MCF 10A (cell line): ENCODE measurements at regions not wholly inside any gene's neighbourhood (a gene's known extent, or its start where the extent isn't known, plus 50 kb on each side); places are given as distances from the start of the nearest gene placed in this dataset.

Experiments used
- BruUV-seq: library from RNA; stranded (reverse); fragments of 400-500 nt; replicated peaks from 2 replicates; lab custom pipeline; 2021; lab: Mats Ljungman, UMichigan
- CTCF ChIA-PET: fragments of 300-600 bp; sonication (Branson Sonifier 250); formaldehyde crosslinking; extraction: SDS; loops from one replicate; lab custom pipeline; 2021; ENCODE audit warnings: antibody characterized with exemption, inconsistent platforms; lab: Yijun Ruan, JAX
- POLR2A ChIA-PET: fragments of 300-600, 350-650 bp; sonication (Branson Sonifier 250); formaldehyde crosslinking; extraction: SDS; loops from one replicate; lab custom pipeline; 2020; ENCODE audit warnings: antibody characterized with exemption, inconsistent platforms; lab: Yijun Ruan, JAX
- DNase-seq: peaks from one replicate; pipeline ENCODE4 v3.0.0-alpha.2; 2018; ENCODE audit not compliant: unreplicated experiment
- H3K27ac Mint-ChIP-seq: one replicate; pipeline ENCODE4 v1.8.0; 2022; ENCODE audit warnings: mild to moderate bottlenecking, low read depth, mixed read lengths; ENCODE audit not compliant: unreplicated experiment
- H3K27me3 Mint-ChIP-seq: one replicate; pipeline ENCODE4 v1.8.0; 2022; ENCODE audit warnings: mixed read lengths; ENCODE audit not compliant: insufficient read depth, unreplicated experiment
- H3K36me3 Mint-ChIP-seq: one replicate; pipeline ENCODE4 v1.8.0; 2022; ENCODE audit warnings: mild to moderate bottlenecking, moderate library complexity, mixed read lengths; ENCODE audit not compliant: insufficient read depth, unreplicated experiment
- H3K4me1 Mint-ChIP-seq: one replicate; pipeline ENCODE4 v1.8.0; 2022; ENCODE audit warnings: mixed read lengths; ENCODE audit not compliant: insufficient read depth, unreplicated experiment
- H3K4me3 Mint-ChIP-seq: one replicate; pipeline ENCODE4 v1.8.0; 2022; ENCODE audit warnings: mild to moderate bottlenecking, moderate library complexity, mixed read lengths; ENCODE audit not compliant: unreplicated experiment
- H3K9me3 Mint-ChIP-seq: one replicate; pipeline ENCODE4 v1.8.0; 2022; ENCODE audit warnings: mixed read lengths; ENCODE audit not compliant: unreplicated experiment
- CTCF ChIP-seq: fragments of 200-600 bp; IDR thresholded peaks from one replicate; pipeline ENCODE4 v1.8.0; 2022; ENCODE audit warnings: antibody characterized with exemption, mild to moderate bottlenecking; ENCODE audit not compliant: unreplicated experiment
- intact Hi-C: fragments of 100-400 bp; cut with micrococcal nuclease; formaldehyde crosslinking; loops from 2 replicates; pipeline ENCODE4 v1.14.1; 2022

DNA sequence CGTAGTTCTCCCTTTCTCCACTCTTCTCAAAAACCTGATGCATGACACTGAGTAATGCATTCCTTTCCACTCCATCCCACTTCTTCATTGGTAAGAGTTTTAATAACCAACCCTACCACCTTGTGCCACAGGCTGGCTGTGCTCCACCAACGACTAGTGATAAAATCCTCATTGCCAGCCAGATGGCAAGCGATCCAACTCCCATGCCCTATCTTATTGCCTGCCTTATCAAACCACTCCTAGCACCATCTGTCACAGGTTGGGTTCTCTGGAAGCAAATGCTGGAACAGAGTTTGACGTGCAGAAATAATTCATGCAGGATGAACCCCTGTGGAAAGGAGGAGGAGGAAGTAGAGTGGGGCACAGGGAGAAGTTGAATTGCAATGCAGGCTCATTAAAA lies 99.5 kb downstream of the CHD9NB start:
- no peaks in the 10 kb centered on the region for H3K9me3 Mint-ChIP-seq
- no peak for TF ChIP-seq CTCF
- DNase-seq = no peak
- BruUV-seq = no TSS peak
- ChIA-PET CTCF (interaction anchor here (0.5 kb wide), 1 partner anchor 669 kb away, joined by 5 read pairs; no protein-coding TSS in a partner anchor), POLR2A (no interaction called here)
- no peak overlapping the region for H3K27ac Mint-ChIP-seq
- H3K4me1 Mint-ChIP-seq = no peaks in the 10 kb centered on the region
- no peaks in the 10 kb centered on the region for H3K36me3 Mint-ChIP-seq
- peaks cover 32% of the 10 kb centered on the region for H3K27me3 Mint-ChIP-seq
- H3K4me3 Mint-ChIP-seq = no peak overlapping the region
- intact Hi-C loops = no loop called here

GRCh38 chr16:52948946-52949345 lies 103.8 kb downstream of the CHD9NB start:
- no TSS peak for BruUV-seq
- Mint-ChIP-seq H3K27ac (no peak overlapping the region), H3K4me3 (no peak overlapping the region), H3K9me3 (no peaks in the 10 kb centered on the region), H3K36me3 (no peaks in the 10 kb centered on the region), H3K27me3 (peaks cover 32% of the 10 kb centered on the region), H3K4me1 (no peaks in the 10 kb centered on the region)
- DNase-seq = no peak
- no peak for TF ChIP-seq CTCF
- POLR2A ChIA-PET = no interaction called here
- intact Hi-C loops = no loop called here
- CTCF ChIA-PET = no interaction called here

DNA sequence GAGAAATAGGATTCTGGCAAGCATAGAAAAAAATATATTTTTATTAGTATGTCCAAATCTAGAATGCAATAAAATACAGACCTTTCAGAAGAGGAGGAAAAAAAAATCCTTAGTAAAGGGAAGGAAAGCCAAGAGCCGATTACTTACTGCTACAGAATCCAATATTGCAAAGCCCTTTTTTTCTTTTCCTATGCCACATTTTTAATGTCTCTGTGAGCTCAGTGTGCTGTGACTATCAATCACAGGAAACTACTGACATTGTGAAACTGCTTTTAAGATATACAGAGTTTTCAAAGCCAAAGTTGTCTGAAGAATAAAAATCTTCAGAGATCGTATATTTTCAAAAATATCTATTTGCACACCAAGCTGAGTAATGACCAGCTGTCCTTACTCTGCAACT lies 120.4 kb downstream of the CHD9NB start:
- H3K36me3 Mint-ChIP-seq = no peaks in the 10 kb centered on the region
- no peaks in the 10 kb centered on the region for H3K27me3 Mint-ChIP-seq
- no peaks in the 10 kb centered on the region for H3K9me3 Mint-ChIP-seq
- no peak for DNase-seq
- intact Hi-C loops = no loop called here
- H3K4me1 Mint-ChIP-seq = no peaks in the 10 kb centered on the region
- no peak overlapping the region for H3K27ac Mint-ChIP-seq
- CTCF ChIA-PET = no interaction called here
- no TSS peak for BruUV-seq
- no peak for TF ChIP-seq CTCF
- no peak overlapping the region for H3K4me3 Mint-ChIP-seq
- POLR2A ChIA-PET = no interaction called here

GRCh38 chr16:52929478-52930400 lies 123.0 kb downstream of the CHD9NB start:
- Mint-ChIP-seq H3K27ac (no peak overlapping the region), H3K36me3 (no peaks in the 10 kb centered on the region), H3K27me3 (no peaks in the 10 kb centered on the region), H3K4me1 (no peaks in the 10 kb centered on the region), H3K4me3 (no peak overlapping the region), H3K9me3 (no peaks in the 10 kb centered on the region)
- POLR2A ChIA-PET = interaction anchor here (0.6 kb wide), 2 partner anchors 16 to 1920 kb away, joined by 3 to 5 read pairs; no protein-coding TSS in a partner anchor
- CTCF ChIA-PET = interaction anchor here (7.5 kb wide), 1 partner anchor 17 kb away, joined by 56 read pairs; no protein-coding TSS in a partner anchor
- no TSS peak for BruUV-seq
- no peak for DNase-seq
- intact Hi-C loops = no loop called here
- no peak for TF ChIP-seq CTCF
